Neural cell (in vitro differentiated cells): ENCODE measurements at regions not wholly inside any gene's neighbourhood (a gene's known extent, or its start where the extent isn't known, plus 50 kb on each side); places are given as distances from the start of the nearest gene placed in this dataset.

Experiments
- H2AFZ ChIP-seq: fragments of 200-600, 300-800 bp; sonication (generic), shearing (Covaris generic); 2 replicates; pipeline ENCODE4 v1.6.0; 2014; ENCODE audit warnings: low read depth, mild to moderate bottlenecking, antibody characterized with exemption, low read length, moderate library complexity
- H3F3A ChIP-seq: fragments of 200-600 bp; shearing (Covaris generic); 2 replicates; pipeline ENCODE4 v1.6.1; 2016; ENCODE audit warnings: mild to moderate bottlenecking, moderate library complexity, mixed read lengths, antibody characterized with exemption, low read length; ENCODE audit not compliant: insufficient read depth, poor library complexity, severe bottlenecking
- H3K27ac ChIP-seq: fragments of 200-600, 300-800 bp; sonication (generic), shearing (Covaris generic); 2 replicates; pipeline ENCODE4 v1.5.1; 2014; ENCODE audit warnings: mild to moderate bottlenecking, low read length, moderate library complexity
- H3K27me3 ChIP-seq: fragments of 300-800, 200-600 bp; sonication (generic), shearing (Covaris generic); 2 replicates; pipeline ENCODE4 v1.6.0; 2014; ENCODE audit warnings: mild to moderate bottlenecking, low read depth, low read length, moderate library complexity; ENCODE audit not compliant: insufficient read depth
- H3K36me3 ChIP-seq: fragments of 300-800, 200-600 bp; sonication (generic), shearing (Covaris generic); 2 replicates; pipeline ENCODE4 v1.5.1; 2014; ENCODE audit warnings: mild to moderate bottlenecking, antibody characterized with exemption, low read length, moderate library complexity; ENCODE audit not compliant: insufficient read depth
- H3K4me2 ChIP-seq: fragments of 300-800, 200-600 bp; sonication (generic), shearing (Covaris generic); 2 replicates; pipeline ENCODE4 v1.6.0; 2014; ENCODE audit warnings: mild to moderate bottlenecking, low read length
- H3K4me3 ChIP-seq: fragments of 300-800, 200-600 bp; sonication (generic), shearing (Covaris generic); 2 replicates; pipeline ENCODE4 v1.5.1; 2014; ENCODE audit warnings: mild to moderate bottlenecking, low read length, moderate library complexity
- H3K79me2 ChIP-seq: fragments of 200-600 bp; shearing (Covaris generic); replicated peaks from 2 replicates; pipeline ENCODE4 v1.6.0; 2014; ENCODE audit warnings: mild to moderate bottlenecking, low read length, moderate library complexity; ENCODE audit not compliant: insufficient read depth
- H3K9ac ChIP-seq: fragments of 300-800, 200-600 bp; sonication (generic), shearing (Covaris generic); 2 replicates; pipeline ENCODE4 v1.6.1; 2016; ENCODE audit warnings: mild to moderate bottlenecking, low read length, mixed read lengths
- H3K9me2 ChIP-seq: fragments of 200-600 bp; shearing (Covaris generic); 2 replicates; pipeline ENCODE4 v1.6.1; 2016; ENCODE audit warnings: mild to moderate bottlenecking, low read length, mixed read lengths; ENCODE audit not compliant: insufficient read depth
- H3K9me3 ChIP-seq: fragments of 200-600, 300-800 bp; sonication (generic), shearing (Covaris generic); 2 replicates; pipeline ENCODE4 v1.6.1; 2016; ENCODE audit warnings: mild to moderate bottlenecking, mixed run types, low read length, moderate library complexity, mixed read lengths
- H4K20me1 ChIP-seq: fragments of 200-600 bp; shearing (Covaris generic); 2 replicates; pipeline ENCODE4 v1.6.1; 2016; ENCODE audit warnings: mild to moderate bottlenecking, mixed run types; ENCODE audit not compliant: insufficient read depth
- EP300 ChIP-seq: fragments of 450-650 bp; conservative IDR thresholded peaks from 2 replicates; pipeline ENCODE4 v1.6.1; 2014; ENCODE audit warnings: antibody characterized with exemption, mild to moderate bottlenecking, moderate library complexity; ENCODE audit not compliant: poor library complexity, severe bottlenecking
- EZH2 ChIP-seq: fragments of 200-600, 300-800 bp; shearing (Covaris generic), sonication (generic); IDR thresholded peaks from 2 replicates; pipeline ENCODE4 v1.6.1; 2014; ENCODE audit warnings: antibody characterized with exemption, low read length, borderline replicate concordance, mild to moderate bottlenecking; ENCODE audit not compliant: insufficient read depth, poor library complexity, severe bottlenecking
- MXI1 ChIP-seq: fragments of 450-650 bp; conservative IDR thresholded peaks from 2 replicates; pipeline ENCODE4 v1.6.1; 2014; ENCODE audit warnings: antibody characterized with exemption, mild to moderate bottlenecking; ENCODE audit not compliant: poor library complexity, severe bottlenecking
- POLR2AphosphoS5 ChIP-seq: IDR thresholded peaks from 2 replicates; pipeline ENCODE4 v1.6.1; 2012
- RAD21 ChIP-seq: fragments of 450-650 bp; conservative IDR thresholded peaks from 2 replicates; pipeline ENCODE4 v1.6.1; 2014; ENCODE audit warnings: antibody characterized with exemption, mild to moderate bottlenecking, moderate library complexity
- SMC3 ChIP-seq: fragments of 450-650 bp; conservative IDR thresholded peaks from 2 replicates; pipeline ENCODE4 v1.6.1; 2014; ENCODE audit warnings: antibody characterized with exemption, mild to moderate bottlenecking, moderate library complexity; ENCODE audit not compliant: poor library complexity
- TAF1 ChIP-seq: IDR thresholded peaks from 2 replicates; pipeline ENCODE4 v1.6.1; 2012; ENCODE audit warnings: low read depth
- TF ChIP-seq, protein P1 (sequence below): fragments of 450-650 bp; IDR thresholded peaks from 2 replicates; pipeline ENCODE4 v1.5.1; 2014; ENCODE audit warnings: antibody characterized with exemption, mild to moderate bottlenecking, moderate library complexity; ENCODE audit not compliant: poor library complexity, severe bottlenecking
- TF ChIP-seq, protein P2 (sequence below): IDR thresholded peaks from 2 replicates; pipeline ENCODE4 v1.6.1; 2012; ENCODE audit warnings: borderline replicate concordance

DNA sequence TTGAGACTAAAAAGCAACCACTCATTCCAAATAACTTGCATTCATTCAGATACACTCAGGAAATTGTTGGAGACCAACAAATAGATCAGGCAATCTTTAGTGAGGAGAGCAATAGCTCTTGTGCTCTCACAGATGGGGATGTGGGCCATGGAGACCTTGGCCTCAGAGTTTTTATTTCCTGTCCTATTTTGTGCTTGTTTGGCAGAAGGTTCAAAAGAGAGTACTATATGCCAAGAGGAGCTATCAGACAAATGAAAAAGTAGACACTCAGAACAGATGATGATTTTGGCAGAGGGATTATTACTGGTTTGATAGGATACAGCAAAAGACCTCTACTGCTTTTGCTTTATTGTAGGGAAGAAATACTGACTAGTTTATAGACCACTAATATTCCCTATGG, 230.2 kb downstream of the KCNE4 start:
- H3K79me2 ChIP-seq: no peaks in the 10 kb centered on the region
- no peaks in the 10 kb centered on the region for H3K36me3 ChIP-seq
- no peak overlapping the region for H3K4me3 ChIP-seq
- H2AFZ ChIP-seq: no peak overlapping the region
- H3K27me3 ChIP-seq: no peaks in the 10 kb centered on the region
- no peak overlapping the region for H3K9ac ChIP-seq
- no peaks in the 10 kb centered on the region for H3K9me2 ChIP-seq
- TF ChIP-seq POLR2AphosphoS5: no peak
- no peaks in the 10 kb centered on the region for H3K9me3 ChIP-seq
- no peaks in the 10 kb centered on the region for H4K20me1 ChIP-seq
- H3F3A ChIP-seq: no peaks in the 10 kb centered on the region
- H3K4me2 ChIP-seq: no peak overlapping the region
- H3K27ac ChIP-seq: no peak overlapping the region

DNA sequence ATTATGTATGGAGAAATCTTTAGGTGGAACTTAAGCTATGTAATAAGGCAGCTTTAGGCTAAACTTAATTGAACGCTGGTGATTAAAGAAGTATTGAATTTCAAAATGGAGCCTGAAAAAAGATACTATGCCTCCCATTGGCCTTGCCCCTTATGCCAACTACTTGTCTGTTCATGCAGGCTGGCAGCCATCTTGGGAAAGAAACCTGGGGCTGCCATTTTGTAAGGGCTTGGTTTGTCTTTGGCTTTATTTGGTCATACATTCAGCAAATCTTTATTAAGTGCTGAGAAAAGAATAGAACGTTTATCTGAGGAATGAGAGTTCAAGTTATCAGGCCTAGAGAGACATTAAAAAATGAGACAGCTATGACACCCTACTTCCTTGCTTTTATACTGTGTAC, 231.3 kb downstream of the KCNE4 start:
- Histone ChIP-seq H3K27me3 (no peaks in the 10 kb centered on the region), H3K9me3 (no peaks in the 10 kb centered on the region), H3K36me3 (no peaks in the 10 kb centered on the region), H4K20me1 (no peaks in the 10 kb centered on the region), H3F3A (no peaks in the 10 kb centered on the region), H3K4me2 (no peak overlapping the region), H3K27ac (no peak overlapping the region), H2AFZ (no peak overlapping the region), H3K79me2 (no peaks in the 10 kb centered on the region), H3K9me2 (no peaks in the 10 kb centered on the region), H3K4me3 (no peak overlapping the region), H3K9ac (no peak overlapping the region)
- TF ChIP-seq EZH2 (no peak), RAD21 (no peak), TAF1 (no peak), MXI1 (no peak), EP300 (no peak), POLR2AphosphoS5 (no peak), SMC3 (no peak)
- TF ChIP-seq, protein P1, sequence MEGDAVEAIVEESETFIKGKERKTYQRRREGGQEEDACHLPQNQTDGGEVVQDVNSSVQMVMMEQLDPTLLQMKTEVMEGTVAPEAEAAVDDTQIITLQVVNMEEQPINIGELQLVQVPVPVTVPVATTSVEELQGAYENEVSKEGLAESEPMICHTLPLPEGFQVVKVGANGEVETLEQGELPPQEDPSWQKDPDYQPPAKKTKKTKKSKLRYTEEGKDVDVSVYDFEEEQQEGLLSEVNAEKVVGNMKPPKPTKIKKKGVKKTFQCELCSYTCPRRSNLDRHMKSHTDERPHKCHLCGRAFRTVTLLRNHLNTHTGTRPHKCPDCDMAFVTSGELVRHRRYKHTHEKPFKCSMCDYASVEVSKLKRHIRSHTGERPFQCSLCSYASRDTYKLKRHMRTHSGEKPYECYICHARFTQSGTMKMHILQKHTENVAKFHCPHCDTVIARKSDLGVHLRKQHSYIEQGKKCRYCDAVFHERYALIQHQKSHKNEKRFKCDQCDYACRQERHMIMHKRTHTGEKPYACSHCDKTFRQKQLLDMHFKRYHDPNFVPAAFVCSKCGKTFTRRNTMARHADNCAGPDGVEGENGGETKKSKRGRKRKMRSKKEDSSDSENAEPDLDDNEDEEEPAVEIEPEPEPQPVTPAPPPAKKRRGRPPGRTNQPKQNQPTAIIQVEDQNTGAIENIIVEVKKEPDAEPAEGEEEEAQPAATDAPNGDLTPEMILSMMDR: no peak
- TF ChIP-seq, protein P2, sequence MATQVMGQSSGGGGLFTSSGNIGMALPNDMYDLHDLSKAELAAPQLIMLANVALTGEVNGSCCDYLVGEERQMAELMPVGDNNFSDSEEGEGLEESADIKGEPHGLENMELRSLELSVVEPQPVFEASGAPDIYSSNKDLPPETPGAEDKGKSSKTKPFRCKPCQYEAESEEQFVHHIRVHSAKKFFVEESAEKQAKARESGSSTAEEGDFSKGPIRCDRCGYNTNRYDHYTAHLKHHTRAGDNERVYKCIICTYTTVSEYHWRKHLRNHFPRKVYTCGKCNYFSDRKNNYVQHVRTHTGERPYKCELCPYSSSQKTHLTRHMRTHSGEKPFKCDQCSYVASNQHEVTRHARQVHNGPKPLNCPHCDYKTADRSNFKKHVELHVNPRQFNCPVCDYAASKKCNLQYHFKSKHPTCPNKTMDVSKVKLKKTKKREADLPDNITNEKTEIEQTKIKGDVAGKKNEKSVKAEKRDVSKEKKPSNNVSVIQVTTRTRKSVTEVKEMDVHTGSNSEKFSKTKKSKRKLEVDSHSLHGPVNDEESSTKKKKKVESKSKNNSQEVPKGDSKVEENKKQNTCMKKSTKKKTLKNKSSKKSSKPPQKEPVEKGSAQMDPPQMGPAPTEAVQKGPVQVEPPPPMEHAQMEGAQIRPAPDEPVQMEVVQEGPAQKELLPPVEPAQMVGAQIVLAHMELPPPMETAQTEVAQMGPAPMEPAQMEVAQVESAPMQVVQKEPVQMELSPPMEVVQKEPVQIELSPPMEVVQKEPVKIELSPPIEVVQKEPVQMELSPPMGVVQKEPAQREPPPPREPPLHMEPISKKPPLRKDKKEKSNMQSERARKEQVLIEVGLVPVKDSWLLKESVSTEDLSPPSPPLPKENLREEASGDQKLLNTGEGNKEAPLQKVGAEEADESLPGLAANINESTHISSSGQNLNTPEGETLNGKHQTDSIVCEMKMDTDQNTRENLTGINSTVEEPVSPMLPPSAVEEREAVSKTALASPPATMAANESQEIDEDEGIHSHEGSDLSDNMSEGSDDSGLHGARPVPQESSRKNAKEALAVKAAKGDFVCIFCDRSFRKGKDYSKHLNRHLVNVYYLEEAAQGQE: no peak

DNA sequence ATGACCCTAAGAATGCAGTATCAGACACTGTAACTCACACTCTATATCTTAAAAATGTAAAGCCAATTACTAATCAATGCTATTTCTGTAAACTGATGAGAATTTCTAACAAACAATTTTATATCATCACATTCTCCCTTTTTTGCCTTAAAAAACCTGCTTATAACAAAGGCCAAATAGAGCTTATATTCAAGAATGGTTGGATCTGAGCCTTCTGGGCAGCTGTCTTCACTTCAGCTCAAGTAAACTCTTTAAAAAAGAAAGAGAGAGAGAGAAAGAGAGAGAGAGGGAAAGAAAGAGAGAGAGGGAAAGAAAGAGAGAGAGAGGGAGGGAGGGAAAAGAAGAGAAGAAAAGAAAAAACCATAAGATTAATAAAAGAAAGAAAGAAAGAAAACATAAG, 231.8 kb downstream of the KCNE4 start:
- Histone ChIP-seq H3K9ac (no peak overlapping the region), H3K9me2 (no peaks in the 10 kb centered on the region), H2AFZ (no peak overlapping the region), H4K20me1 (no peaks in the 10 kb centered on the region), H3K27me3 (no peaks in the 10 kb centered on the region), H3K79me2 (no peaks in the 10 kb centered on the region), H3K9me3 (no peaks in the 10 kb centered on the region), H3K36me3 (no peaks in the 10 kb centered on the region), H3K27ac (no peak overlapping the region), H3K4me2 (no peak overlapping the region), H3K4me3 (no peak overlapping the region), H3F3A (no peaks in the 10 kb centered on the region)
- no peak for TF ChIP-seq EZH2
- TF ChIP-seq, protein P1: no peak
- TF ChIP-seq, protein P2: no peak
- TF ChIP-seq EP300: no peak
- no peak for TF ChIP-seq POLR2AphosphoS5
- TF ChIP-seq TAF1: no peak
- TF ChIP-seq SMC3: no peak
- no peak for TF ChIP-seq MXI1
- no peak for TF ChIP-seq RAD21
